Right atrium auricular region (tissue), 2 donors: ENCODE measurements at regions not wholly inside any gene's neighbourhood (a gene's known extent, or its start where the extent isn't known, plus 50 kb on each side); places are given as distances from the start of the nearest gene placed in this dataset.
A peak's percentile ranks its signal among the peaks of the same experiment; 100 is the strongest.

Experiments
- DNase-seq: peaks from one replicate; pipeline ENCODE4 v3.0.0-alpha.2; 2019; ENCODE audit warnings: low spot score
- H3K27ac ChIP-seq, 2 donors: fragments of 200-600 bp; sonication (generic); 1 replicate in 1 of 2; 2 replicates in 1 of 2; pipeline ENCODE4 v1.5.1; 2016 to 2019
- H3K27me3 ChIP-seq, 2 donors: fragments of 200-600 bp; sonication (generic); one replicate each; pipeline versions ENCODE4 v1.5.1 to v1.6.0; 2017 to 2019
- H3K36me3 ChIP-seq: fragments of 200-600 bp; sonication (generic); one replicate; pipeline ENCODE4 v1.5.1; 2016
- H3K4me1 ChIP-seq, 2 donors: fragments of 200-600 bp; sonication (generic); one replicate each; pipeline versions ENCODE4 v1.5.1 to v1.6.0; 2017 to 2019
- H3K4me3 ChIP-seq, 2 donors: fragments of 200-600 bp; sonication (generic); 1 replicate in 1 of 2; 2 replicates in 1 of 2; pipeline ENCODE4 v1.5.1; 2017 to 2019; ENCODE audit warnings: mild to moderate bottlenecking in 1 of 2, moderate library complexity in 1 of 2
- H3K9me3 ChIP-seq, 2 donors: fragments of 200-600 bp; sonication (generic); one replicate each; pipeline ENCODE4 v1.5.1; 2019
- CTCF ChIP-seq, 2 donors: fragments of 200-600 bp; sonication (generic); IDR thresholded peaks; one replicate each; pipeline ENCODE4 v1.5.1; 2019; ENCODE audit warnings: antibody characterized with exemption in 2 of 2

GRCh38 chr6:148272597-148272996 lies 70.0 kb upstream of the SASH1 start:
- H3K36me3 ChIP-seq, result no peaks in the 10 kb centered on the region
- no peaks in the 10 kb centered on the region for H3K27me3 ChIP-seq
- DNase-seq, result no peak
- H3K27ac ChIP-seq, result peak overlapping the region; percentile 41 to 52
- H3K4me1 ChIP-seq, result no peaks in the 10 kb centered on the region
- H3K9me3 ChIP-seq, result no peaks in the 10 kb centered on the region
- H3K4me3 ChIP-seq, result peak overlapping the region in 1 of 2 donors; percentile 28
- TF ChIP-seq CTCF (IDR thresholded peaks at IDR 0.05), result no peak

GRCh38 chr6:148273962-148274752 lies 68.5 kb upstream of the SASH1 start:
- no peak overlapping the region for H3K4me3 ChIP-seq
- H3K27me3 ChIP-seq, result no peaks in the 10 kb centered on the region
- H3K9me3 ChIP-seq, result no peaks in the 10 kb centered on the region
- no peaks in the 10 kb centered on the region for H3K4me1 ChIP-seq
- TF ChIP-seq CTCF (IDR thresholded peaks at IDR 0.05), result no peak
- peak overlapping the region in 1 of 2 donors; percentile 12 for H3K27ac ChIP-seq
- H3K36me3 ChIP-seq, result no peaks in the 10 kb centered on the region
- no peak for DNase-seq

- H3K36me3 ChIP-seq, result no peaks in the 10 kb centered on the region
- no peak for DNase-seq
- no peaks in the 10 kb centered on the region for H3K9me3 ChIP-seq
- H3K4me1 ChIP-seq, result no peaks in the 10 kb centered on the region
- no peaks in the 10 kb centered on the region for H3K27me3 ChIP-seq
- H3K27ac ChIP-seq, result no peak overlapping the region
- no peak overlapping the region for H3K4me3 ChIP-seq
- TF ChIP-seq CTCF (IDR thresholded peaks at IDR 0.05), result no peak
Observed at GRCh38 chr6:148274809-148275208, 67.8 kb upstream of the SASH1 start.

DNA sequence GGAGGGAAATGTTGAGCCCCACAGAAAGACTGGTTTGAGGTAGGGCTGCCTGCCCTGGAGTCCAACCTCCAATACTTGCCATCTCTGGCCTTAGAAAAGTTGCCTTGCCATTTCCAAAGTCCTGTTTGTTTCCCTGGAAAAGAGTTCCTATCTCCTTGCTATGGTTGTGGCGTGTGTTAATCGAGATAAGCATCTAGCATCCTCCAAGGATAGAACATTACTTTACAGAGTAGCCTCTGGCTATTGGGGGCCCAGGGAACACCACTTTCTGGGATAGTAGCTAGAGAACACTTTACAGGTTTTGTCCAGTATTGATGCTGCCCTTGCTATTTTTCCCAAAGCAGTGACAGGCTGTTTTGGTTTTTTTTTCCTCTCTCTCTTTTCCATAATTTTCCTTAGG lies 57.4 kb upstream of the SASH1 start:
- Histone ChIP-seq H3K27me3 (no peaks in the 10 kb centered on the region), H3K36me3 (no peaks in the 10 kb centered on the region), H3K4me1 (no peaks in the 10 kb centered on the region), H3K4me3 (no peak overlapping the region), H3K27ac (no peak overlapping the region), H3K9me3 (no peaks in the 10 kb centered on the region)
- no peak for TF ChIP-seq CTCF (IDR thresholded peaks at IDR 0.05)
- no peak for DNase-seq

- Histone ChIP-seq H3K9me3 (no peaks in the 10 kb centered on the region), H3K27me3 (no peaks in the 10 kb centered on the region), H3K4me1 (peaks cover 0 to 6% of the 10 kb centered on the region in 2 donors), H3K36me3 (no peaks in the 10 kb centered on the region), H3K27ac (no peak overlapping the region), H3K4me3 (no peak overlapping the region)
- no peak for TF ChIP-seq CTCF (IDR thresholded peaks at IDR 0.05)
- no peak for DNase-seq
Observed at GRCh38 chr6:148286563-148286962, 56.1 kb upstream of the SASH1 start.
